Fibroblast of pulmonary artery (primary cell): ENCODE measurements at regions not wholly inside any gene's neighbourhood (a gene's known extent, or its start where the extent isn't known, plus 50 kb on each side); places are given as distances from the start of the nearest gene placed in this dataset.

Experiments used
- DNase-seq: peaks from one replicate; pipeline ENCODE4 v3.0.0-alpha.2; 2010; ENCODE audit warnings: low read depth
- H3K4me3 ChIP-seq: replicated peaks from 2 replicates; pipeline ENCODE4 v1.5.1; 2011; ENCODE audit warnings: low read depth, mild to moderate bottlenecking, control low read depth, low read length, moderate library complexity
- CTCF ChIP-seq: IDR thresholded peaks from 2 replicates; pipeline ENCODE4 v1.5.1; 2011; ENCODE audit warnings: mild to moderate bottlenecking, control low read depth, low read length, inconsistent platforms; ENCODE audit errors: missing control alignments

- H3K4me3 ChIP-seq, result no peak overlapping the region
- no peak for DNase-seq
- no peak for TF ChIP-seq CTCF
Observed at GRCh38 chr4:134375775-134376174, 174.2 kb upstream of the PABPC4L start.

- H3K4me3 ChIP-seq, result no peak overlapping the region
- no peak for TF ChIP-seq CTCF
- no peak for DNase-seq
Observed at GRCh38 chr4:134365852-134366251, 164.3 kb upstream of the PABPC4L start.

- no peak for DNase-seq
- no peak overlapping the region for H3K4me3 ChIP-seq
- TF ChIP-seq CTCF, result no peak
Observed at GRCh38 chr4:134364928-134365327, 163.3 kb upstream of the PABPC4L start.

GRCh38 chr4:134345244-134345643 lies 143.7 kb upstream of the PABPC4L start:
- no peak overlapping the region for H3K4me3 ChIP-seq
- no peak for TF ChIP-seq CTCF
- DNase-seq, result no peak

GRCh38 chr4:134343656-134344055 lies 142.1 kb upstream of the PABPC4L start:
- TF ChIP-seq CTCF, result no peak
- H3K4me3 ChIP-seq, result no peak overlapping the region
- no peak for DNase-seq

- no peak overlapping the region for H3K4me3 ChIP-seq
- TF ChIP-seq CTCF, result no peak
- DNase-seq, result no peak
Observed at GRCh38 chr4:134343081-134343480, 141.5 kb upstream of the PABPC4L start.

GRCh38 chr4:134337574-134337973 lies 136.0 kb upstream of the PABPC4L start:
- peak; percentile 22 for DNase-seq

More at GRCh38 chr4:134337574-134337973, 136.0 kb upstream of the PABPC4L start:
- TF ChIP-seq CTCF, result no peak
- no peak overlapping the region for H3K4me3 ChIP-seq
